GM12875 (cell line): ENCODE measurements at regions not wholly inside any gene's neighbourhood (a gene's known extent, or its start where the extent isn't known, plus 50 kb on each side); places are given as distances from the start of the nearest gene placed in this dataset.
"Not testable (repeated sequence)": the region's sequence is repeated elsewhere in the genome, so short reads cannot be mapped to it uniquely, and the experiment has no call there.

ENCODE experiments used
- H3K4me3 ChIP-seq: one replicate; pipeline ENCODE4 v1.5.1; 2011; ENCODE audit warnings: low read depth, low read length, control low read depth
- TF ChIP-seq, protein P1 (sequence below): IDR thresholded peaks from 2 replicates; pipeline ENCODE4 v1.5.1; 2011; ENCODE audit warnings: low read depth, mild to moderate bottlenecking, control low read depth, inconsistent platforms, low read length, moderate library complexity, borderline replicate concordance; ENCODE audit not compliant: insufficient read depth

DNA sequence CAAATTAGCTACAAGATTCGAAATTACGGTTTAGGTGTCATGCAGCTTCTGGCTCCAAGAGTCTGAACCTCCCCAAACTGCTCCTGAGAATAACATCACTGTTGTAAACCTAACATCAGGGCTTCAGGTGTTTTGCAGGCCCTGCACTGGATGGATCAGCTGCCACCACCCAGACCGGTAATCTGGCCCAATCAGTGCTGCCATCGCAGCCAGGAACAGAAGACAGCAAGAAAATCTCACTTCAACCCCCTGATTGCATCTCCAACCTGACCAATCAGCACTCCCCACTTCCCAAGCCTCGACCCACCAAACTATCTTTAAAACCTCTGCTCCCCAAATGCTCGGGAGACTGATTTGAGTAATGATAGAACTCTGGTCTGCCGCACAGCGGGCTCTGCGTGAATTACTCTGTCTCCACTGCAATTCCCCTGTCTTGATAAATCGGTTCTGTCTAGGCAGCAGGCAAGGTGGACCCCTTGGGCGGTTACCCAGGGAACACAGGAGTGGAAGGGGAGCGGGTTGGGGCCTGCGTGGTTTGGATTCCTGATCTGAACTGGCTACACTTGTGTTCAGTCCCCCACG is 268.5 kb upstream of the SFSWAP start:
- TF ChIP-seq, protein P1, sequence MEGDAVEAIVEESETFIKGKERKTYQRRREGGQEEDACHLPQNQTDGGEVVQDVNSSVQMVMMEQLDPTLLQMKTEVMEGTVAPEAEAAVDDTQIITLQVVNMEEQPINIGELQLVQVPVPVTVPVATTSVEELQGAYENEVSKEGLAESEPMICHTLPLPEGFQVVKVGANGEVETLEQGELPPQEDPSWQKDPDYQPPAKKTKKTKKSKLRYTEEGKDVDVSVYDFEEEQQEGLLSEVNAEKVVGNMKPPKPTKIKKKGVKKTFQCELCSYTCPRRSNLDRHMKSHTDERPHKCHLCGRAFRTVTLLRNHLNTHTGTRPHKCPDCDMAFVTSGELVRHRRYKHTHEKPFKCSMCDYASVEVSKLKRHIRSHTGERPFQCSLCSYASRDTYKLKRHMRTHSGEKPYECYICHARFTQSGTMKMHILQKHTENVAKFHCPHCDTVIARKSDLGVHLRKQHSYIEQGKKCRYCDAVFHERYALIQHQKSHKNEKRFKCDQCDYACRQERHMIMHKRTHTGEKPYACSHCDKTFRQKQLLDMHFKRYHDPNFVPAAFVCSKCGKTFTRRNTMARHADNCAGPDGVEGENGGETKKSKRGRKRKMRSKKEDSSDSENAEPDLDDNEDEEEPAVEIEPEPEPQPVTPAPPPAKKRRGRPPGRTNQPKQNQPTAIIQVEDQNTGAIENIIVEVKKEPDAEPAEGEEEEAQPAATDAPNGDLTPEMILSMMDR, result no peak
- H3K4me3 ChIP-seq, result no peak overlapping the region

DNA sequence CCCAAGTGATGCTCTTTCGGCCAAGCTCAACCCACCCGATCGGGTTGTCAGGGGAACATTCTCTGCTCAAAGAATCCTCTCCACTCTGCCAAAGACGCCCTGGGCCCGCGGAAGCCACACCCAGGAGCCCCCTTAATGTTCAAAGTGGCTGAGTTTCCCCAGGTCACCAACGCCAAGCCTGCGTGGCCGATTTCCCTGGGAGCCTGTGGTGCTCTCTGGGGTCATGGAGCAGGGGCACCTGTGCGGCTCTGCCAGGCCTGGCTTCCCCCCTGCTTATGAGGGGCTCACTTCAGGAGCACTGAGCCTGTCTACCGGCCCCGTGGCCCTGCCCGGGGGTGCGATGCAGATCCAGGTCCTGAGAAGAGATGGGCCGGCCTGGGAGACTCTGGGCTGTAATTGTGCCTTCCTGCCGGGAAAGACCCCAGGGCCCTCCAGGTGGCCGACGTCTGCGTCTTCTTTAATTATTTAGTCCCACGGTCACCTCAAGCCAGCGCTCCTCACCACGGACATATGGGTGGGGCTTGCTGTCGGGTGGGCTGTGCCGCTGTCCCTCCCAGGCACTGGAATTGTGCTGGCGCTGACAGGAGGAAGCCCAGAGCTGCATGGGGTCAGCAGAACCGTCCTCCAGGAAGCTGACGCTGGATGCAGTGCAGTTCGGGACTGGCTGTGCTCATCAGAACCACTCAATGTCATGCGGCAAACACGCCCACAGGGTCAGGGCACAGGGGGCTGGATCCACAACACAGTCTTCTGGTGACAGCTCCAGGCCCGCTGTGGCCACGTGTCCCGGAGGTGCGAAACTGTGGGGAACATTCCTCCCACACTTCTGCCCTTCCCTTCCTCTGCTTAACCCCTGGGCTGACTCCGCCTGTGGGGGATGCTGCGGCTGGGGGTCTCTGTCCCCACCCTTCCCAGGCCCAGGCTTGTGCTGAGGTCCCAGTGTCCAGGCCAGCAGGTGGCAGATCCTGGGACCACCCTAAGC is 267.6 kb upstream of the SFSWAP start:
- H3K4me3 ChIP-seq, result no peak overlapping the region
- TF ChIP-seq, protein P1, result no peak

DNA sequence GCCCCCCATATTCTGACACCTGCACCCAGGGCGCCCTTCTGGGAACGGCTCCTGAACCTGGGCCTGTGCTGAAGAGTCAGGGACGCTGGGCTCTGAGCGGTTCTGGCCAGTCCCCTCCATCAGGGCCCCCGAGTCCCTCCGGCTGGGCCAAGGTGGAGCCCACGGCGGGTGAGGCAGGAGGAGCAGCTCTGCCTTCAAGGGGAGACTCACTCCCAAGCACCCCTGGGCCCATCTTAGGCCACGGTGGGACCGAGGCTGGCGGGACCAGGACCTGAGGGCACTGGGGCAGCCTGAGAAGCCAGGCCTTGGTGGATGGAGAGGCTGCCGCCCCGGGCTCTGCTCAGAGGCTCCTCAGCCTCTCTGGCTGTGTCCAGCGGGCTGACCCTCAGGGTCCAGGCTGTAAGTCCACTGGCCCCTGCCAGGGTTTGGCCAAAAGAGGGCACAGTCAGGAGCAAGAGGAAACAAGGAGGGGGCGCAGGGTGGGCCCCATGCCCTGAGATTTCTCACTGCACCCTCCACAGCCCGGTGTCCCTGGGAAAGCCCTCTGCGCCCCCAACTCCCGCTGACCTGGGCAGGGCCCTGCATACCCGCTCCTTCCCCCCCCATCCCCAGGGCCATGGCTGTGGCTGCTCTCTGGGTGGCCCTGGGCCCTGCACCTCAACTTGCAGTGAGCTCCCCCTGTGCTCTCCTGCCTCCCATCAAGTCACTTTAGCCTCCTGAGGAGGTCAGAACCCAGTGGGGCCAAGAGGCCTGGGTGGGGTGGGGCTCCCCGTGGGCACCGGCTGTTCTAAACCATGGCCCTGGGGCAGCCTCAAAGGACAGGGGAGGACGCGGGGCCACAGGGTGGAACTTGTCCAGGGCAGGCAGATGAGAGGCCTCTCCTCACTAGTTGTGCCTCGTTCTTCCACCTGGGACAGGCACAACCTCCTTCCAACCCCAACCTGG is 266.4 kb upstream of the SFSWAP start:
- no peak overlapping the region for H3K4me3 ChIP-seq
- TF ChIP-seq, protein P1, result no peak

DNA sequence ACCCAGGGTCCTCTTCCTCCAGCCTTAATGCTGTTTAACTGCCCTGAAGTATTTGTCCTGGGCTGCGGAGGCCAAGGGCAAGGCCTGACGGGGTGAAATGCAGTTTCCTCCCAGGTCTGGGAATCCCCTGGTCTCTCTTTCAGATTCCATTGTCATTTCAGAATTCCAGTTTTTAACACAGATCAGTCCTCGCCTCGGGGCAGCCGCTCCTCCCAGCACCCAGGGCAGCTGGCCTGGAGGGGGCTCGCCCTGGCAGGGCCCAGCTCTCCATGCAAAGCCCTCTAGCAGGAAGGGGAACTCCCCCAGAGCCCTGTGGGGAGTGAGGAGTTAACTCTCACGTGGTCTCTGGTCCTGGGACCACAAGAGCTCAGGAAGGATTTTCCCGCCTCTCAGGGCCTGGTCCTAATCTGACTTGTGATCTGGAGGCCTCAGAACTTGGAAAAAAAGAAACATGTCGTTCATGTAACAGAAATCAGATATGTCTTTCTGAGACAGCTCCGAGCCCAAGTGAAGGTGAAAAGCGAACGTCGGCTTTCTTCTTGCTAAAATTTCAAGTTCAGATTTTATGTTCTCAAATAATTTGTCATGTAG is 265.6 kb upstream of the SFSWAP start:
- H3K4me3 ChIP-seq, result no peak overlapping the region
- TF ChIP-seq, protein P1, result no peak

DNA sequence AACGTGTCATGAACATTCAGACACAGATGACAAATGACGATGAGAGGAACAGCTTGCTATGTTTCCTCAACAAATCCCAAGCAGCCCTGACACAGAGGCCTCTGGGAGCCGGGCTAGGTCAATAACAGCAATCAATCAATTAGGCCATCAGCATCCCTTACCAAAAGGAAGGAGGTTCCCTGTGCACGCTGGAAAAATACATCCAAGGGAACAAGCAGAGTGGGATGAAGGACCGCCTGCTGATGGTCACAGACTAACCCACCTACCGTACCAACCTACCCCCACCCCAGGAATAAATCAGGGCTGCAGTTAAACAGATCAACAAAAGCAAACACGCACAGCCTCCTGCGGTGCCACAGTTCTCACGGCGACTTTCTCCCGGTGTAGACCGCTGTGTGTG is 265.1 kb upstream of the SFSWAP start:
- H3K4me3 ChIP-seq, result no peak overlapping the region
- TF ChIP-seq, protein P1, result no peak

DNA sequence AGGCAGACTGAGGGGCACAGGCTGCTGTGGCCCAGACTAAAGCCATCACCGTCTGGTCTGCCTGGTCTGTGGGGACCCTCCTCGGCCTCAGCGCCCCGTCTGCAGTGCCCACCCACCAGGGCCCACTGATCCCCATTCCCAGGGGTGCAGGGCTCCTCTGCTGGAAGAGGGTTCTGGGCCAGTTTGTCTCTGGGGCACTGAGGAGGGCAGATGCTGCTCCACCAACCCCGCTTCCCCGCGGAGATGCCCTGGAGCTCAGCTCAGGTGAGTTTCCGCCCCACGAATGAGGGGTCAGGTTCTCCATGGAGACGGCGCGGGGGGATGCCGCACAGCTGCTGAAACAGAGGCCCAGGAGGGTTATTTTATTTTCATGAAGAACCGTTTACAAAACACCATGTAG is 263.3 kb upstream of the SFSWAP start:
- not testable (repeated sequence) for H3K4me3 ChIP-seq
